HEK293T (cell line): ENCODE measurements at regions not wholly inside any gene's neighbourhood (a gene's known extent, or its start where the extent isn't known, plus 50 kb on each side); places are given as distances from the start of the nearest gene placed in this dataset.

Experiments used
- CTCF ChIA-PET: fragments of 350-600 bp; formaldehyde crosslinking; extraction: SDS; loops from one replicate; lab custom pipeline; 2021; ENCODE audit warnings: antibody characterized with exemption, inconsistent platforms; lab: Yijun Ruan, JAX
- POLR2A ChIA-PET: fragments of 350-600 bp; formaldehyde crosslinking; extraction: SDS; loops from one replicate; lab custom pipeline; 2020; ENCODE audit warnings: antibody characterized with exemption, inconsistent platforms; lab: Yijun Ruan, JAX
- DNase-seq: peaks from one replicate; pipeline ENCODE4 v3.0.0; 2012; ENCODE audit warnings: mixed read lengths; ENCODE audit errors: extremely low spot score
- ARNT ChIP-seq: fragments of 450-650 bp; IDR thresholded peaks from 2 replicates; pipeline ENCODE4 v1.6.1; 2017; ENCODE audit warnings: mild to moderate bottlenecking
- BHLHE40 ChIP-seq: fragments of 450-650 bp; IDR thresholded peaks from 2 replicates; pipeline ENCODE4 v1.6.1; 2016; ENCODE audit warnings: mild to moderate bottlenecking, moderate library complexity, borderline replicate concordance
- CTBP1 ChIP-seq: fragments of 450-650 bp; IDR thresholded peaks from 2 replicates; pipeline ENCODE4 v1.6.1; 2016; ENCODE audit warnings: borderline replicate concordance
- ELF4 ChIP-seq: fragments of 450-650 bp; IDR thresholded peaks from 2 replicates; pipeline ENCODE4 v1.6.1; 2017; ENCODE audit warnings: antibody characterized with exemption
- FOXA1 ChIP-seq: fragments of 450-650 bp; IDR thresholded peaks from 2 replicates; pipeline ENCODE4 v1.6.1; 2016; ENCODE audit warnings: mild to moderate bottlenecking
- FOXK2 ChIP-seq: fragments of 450-650 bp; IDR thresholded peaks from 2 replicates; pipeline ENCODE4 v1.6.1; 2016; ENCODE audit warnings: mild to moderate bottlenecking
- FOXM1 ChIP-seq: fragments of 450-650 bp; IDR thresholded peaks from 2 replicates; pipeline ENCODE4 v1.6.1; 2017; ENCODE audit warnings: mild to moderate bottlenecking, borderline replicate concordance
- HDGF ChIP-seq: fragments of 450-650 bp; IDR thresholded peaks from 2 replicates; pipeline ENCODE4 v1.6.1; 2017; ENCODE audit warnings: antibody characterized with exemption, borderline replicate concordance
- L3MBTL2 ChIP-seq: fragments of 450-650 bp; conservative IDR thresholded peaks from 2 replicates; pipeline ENCODE4 v1.6.1; 2016; ENCODE audit warnings: mild to moderate bottlenecking
- LEF1 ChIP-seq: fragments of 450-650 bp; IDR thresholded peaks from 2 replicates; pipeline ENCODE4 v1.6.1; 2017; ENCODE audit warnings: mild to moderate bottlenecking, borderline replicate concordance
- NFRKB ChIP-seq: fragments of 450-650 bp; IDR thresholded peaks from 2 replicates; pipeline ENCODE4 v1.6.1; 2016; ENCODE audit warnings: mild to moderate bottlenecking, moderate library complexity
- SP1 ChIP-seq: fragments of 450-650 bp; IDR thresholded peaks from 2 replicates; pipeline ENCODE4 v1.6.1; 2017
- SUZ12 ChIP-seq: fragments of 450-650 bp; IDR thresholded peaks from 2 replicates; pipeline ENCODE4 v1.6.1; 2016; ENCODE audit warnings: mild to moderate bottlenecking
- TARDBP ChIP-seq: fragments of 450-650 bp; IDR thresholded peaks from 2 replicates; pipeline ENCODE4 v1.6.1; 2016
- ZNF384 ChIP-seq: fragments of 450-650 bp; IDR thresholded peaks from 2 replicates; pipeline ENCODE4 v1.6.1; 2016
- TF ChIP-seq, protein P1 (sequence below): fragments of 450-650 bp; IDR thresholded peaks from 2 replicates; pipeline ENCODE4 v1.6.1; 2016

DNA sequence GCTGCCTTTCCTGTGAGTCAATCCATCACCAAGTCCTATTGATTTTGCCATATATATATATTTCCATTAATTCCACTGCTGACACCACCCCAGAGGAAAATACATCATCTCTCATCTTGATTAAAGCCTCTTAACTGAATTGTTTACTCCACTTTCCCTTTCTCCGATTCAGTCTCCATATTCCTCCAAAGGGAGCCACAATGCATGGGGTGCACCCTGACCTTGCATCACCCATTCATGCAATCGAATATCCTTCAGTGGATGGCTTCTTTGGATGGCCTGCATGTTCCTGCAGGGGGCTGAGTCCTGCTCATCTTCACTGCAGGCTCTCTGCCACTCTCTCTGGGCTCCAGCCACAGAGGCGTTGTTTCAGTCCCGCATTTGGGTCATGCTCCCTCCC lies 231.0 kb downstream of the SNX18 start:
- DNase-seq, result no peak
- ChIA-PET CTCF (no interaction called here), POLR2A (no interaction called here)
- no peak for TF ChIP-seq BHLHE40
- TF ChIP-seq ZNF384, result no peak
- no peak for TF ChIP-seq SUZ12
- TF ChIP-seq ELF4, result no peak
- TF ChIP-seq LEF1, result no peak
- TF ChIP-seq, protein P1, sequence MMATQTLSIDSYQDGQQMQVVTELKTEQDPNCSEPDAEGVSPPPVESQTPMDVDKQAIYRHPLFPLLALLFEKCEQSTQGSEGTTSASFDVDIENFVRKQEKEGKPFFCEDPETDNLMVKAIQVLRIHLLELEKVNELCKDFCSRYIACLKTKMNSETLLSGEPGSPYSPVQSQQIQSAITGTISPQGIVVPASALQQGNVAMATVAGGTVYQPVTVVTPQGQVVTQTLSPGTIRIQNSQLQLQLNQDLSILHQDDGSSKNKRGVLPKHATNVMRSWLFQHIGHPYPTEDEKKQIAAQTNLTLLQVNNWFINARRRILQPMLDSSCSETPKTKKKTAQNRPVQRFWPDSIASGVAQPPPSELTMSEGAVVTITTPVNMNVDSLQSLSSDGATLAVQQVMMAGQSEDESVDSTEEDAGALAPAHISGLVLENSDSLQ, result no peak
- TF ChIP-seq CTBP1, result no peak
- TF ChIP-seq ARNT, result no peak
- no peak for TF ChIP-seq HDGF
- no peak for TF ChIP-seq L3MBTL2

DNA sequence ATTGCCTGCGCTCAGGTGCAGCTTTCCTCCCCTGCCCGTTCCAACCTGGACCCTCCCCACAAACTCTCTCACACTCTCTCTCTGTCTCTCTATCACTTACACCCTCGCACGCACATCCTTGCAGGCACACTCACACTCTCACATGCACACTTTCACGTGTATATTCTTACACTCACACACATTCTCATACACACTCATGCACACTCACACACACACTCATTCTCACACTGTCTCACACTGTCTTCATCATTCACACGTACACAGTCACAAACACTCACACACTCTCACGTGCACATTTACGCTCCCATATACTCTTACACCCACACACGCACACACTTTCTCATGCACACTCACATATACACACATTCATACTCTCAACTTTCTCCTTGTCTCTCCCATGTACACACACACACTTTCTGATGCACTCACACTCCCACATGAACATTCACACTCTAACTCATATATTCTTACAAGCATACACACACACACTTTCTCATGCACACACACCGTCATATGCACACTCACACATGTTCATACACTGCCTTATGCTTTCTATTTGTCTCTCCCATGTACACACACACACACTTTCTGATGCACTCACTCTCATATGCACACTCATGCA lies 229.3 kb downstream of the SNX18 start:
- POLR2A ChIA-PET, result no interaction called here
- DNase-seq, result no peak
- TF ChIP-seq ARNT (no peak), BHLHE40 (no peak), HDGF (no peak), TARDBP (no peak), FOXK2 (no peak), LEF1 (no peak), L3MBTL2 (no peak), FOXM1 (no peak), CTBP1 (no peak), ZNF384 (no peak), ELF4 (no peak), SP1 (no peak)
- CTCF ChIA-PET, result no interaction called here

DNA sequence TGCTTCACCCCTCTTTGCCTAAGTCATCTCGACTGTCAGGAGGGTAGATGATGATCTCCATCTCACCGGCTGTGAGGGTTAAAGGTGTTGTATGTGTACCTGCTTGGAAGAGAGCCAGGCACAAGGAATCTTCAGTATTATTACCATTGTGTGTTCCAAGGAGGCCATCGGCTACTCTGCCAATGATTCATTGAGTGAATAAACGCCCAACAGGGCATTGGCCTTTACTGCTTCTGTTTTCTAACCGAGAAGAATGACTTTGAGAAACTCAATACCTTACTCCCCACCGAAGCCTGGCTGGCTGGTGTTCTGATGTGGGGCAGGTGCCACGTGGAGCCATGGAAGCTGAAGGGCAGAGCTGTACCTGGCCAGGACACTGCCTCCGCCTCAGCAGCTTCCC lies 228.8 kb downstream of the SNX18 start:
- CTCF ChIA-PET, result no interaction called here
- POLR2A ChIA-PET, result no interaction called here
- TF ChIP-seq FOXA1, result no peak
- DNase-seq, result no peak

DNA sequence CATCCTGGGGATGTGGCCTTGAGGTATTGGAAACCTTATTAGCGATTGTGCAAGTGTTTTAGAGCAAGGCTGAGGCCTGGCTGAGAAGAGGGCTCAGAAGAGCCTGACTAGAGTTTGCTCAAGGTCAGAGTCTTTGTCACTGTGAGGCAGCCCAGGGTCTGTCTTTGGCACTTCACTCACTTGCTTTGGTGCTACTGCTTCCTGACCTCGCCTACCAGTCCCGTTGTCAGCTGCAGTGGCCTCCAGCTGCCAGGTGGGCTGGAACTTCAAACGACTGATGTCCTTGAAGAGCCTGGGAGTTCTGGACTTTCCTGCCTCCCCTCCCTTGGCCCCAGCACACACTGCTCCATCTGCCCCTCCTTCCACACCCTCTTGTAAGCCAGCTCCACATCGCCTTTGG lies 228.0 kb downstream of the SNX18 start:
- CTCF ChIA-PET, result no interaction called here
- TF ChIP-seq, protein P1, result no peak
- TF ChIP-seq NFRKB (no peak), FOXA1 (no peak), BHLHE40 (no peak), LEF1 (no peak), HDGF (no peak), ARNT (no peak), CTBP1 (no peak), TARDBP (no peak), L3MBTL2 (no peak), ELF4 (no peak), ZNF384 (no peak)
- no peak for DNase-seq
- POLR2A ChIA-PET, result no interaction called here

DNA sequence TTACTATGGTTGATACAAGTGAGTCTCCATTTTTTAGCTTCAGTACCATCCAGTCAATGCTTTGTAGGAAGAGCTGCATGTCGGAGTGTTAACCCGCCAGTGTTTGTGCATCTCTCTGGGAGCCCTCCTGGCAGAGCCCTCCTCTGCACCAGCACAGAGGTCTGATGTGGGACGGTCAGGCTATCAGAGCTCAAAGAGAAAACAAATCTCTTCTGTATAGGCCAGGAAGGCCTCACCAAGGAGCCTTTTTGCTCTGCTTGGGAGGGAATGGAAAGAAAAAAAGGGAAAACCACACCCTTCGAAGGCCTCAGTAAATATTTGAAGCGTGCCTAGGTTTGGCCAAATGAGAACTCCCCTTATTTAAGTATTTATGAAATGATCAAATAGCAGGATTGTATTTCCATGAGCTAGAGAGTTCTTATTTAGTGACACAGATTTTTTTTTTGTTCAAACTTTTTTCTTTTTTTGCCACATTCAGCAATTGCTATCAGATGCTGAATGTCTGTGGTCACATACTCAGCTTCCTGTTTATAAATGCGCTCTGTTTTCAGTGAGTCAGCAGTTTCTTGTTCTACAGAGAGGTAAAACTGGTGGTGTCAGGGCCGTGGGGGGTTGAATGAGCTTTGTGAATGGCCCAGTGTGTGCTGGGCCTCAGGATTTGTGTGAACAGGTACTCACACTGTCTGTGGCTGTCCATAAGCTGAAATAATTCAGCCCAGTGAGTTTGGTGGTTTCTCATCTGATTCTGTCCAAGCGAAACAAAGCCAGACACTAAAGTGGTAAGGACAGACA lies 226.6 kb downstream of the SNX18 start:
- POLR2A ChIA-PET, result interaction anchor here (0.9 kb wide), 1 partner anchor 227 kb away, joined by 3 read pairs; the partner anchor contains the start of gene SNX18
- no peak for TF ChIP-seq CTBP1
- no peak for TF ChIP-seq LEF1
- TF ChIP-seq FOXA1, result no peak
- TF ChIP-seq SP1, result no peak
- TF ChIP-seq NFRKB, result no peak
- TF ChIP-seq ELF4, result no peak
- TF ChIP-seq, protein P1, result no peak
- TF ChIP-seq FOXM1, result no peak
- TF ChIP-seq ARNT, result no peak
- no peak for TF ChIP-seq TARDBP
- CTCF ChIA-PET, result no interaction called here
- DNase-seq, result no peak

DNA sequence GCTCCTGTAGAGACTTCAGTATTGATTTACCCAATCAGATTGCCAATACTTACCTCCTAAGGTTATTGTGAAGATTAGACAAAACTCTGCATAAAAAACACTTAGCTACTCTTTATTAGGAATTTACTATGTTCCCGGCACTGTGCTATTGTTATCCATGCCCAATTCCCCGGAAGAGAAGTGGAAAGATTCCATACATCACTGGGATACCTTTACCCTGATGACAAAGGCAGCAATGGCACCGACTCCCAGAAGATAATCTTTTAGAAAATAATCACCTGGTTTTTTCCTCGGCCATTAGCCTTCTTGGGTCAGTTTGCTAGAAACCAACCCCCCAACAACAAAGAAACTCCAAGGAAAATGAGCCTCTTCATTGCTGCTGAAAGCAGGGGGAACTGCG lies 226.0 kb downstream of the SNX18 start:
- DNase-seq, result no peak
- ChIA-PET POLR2A (interaction anchor here (0.9 kb wide), 1 partner anchor 226 kb away, joined by 3 read pairs; the partner anchor contains the start of gene SNX18), CTCF (no interaction called here)
- no peak for TF ChIP-seq HDGF
- TF ChIP-seq LEF1, result no peak

DNA sequence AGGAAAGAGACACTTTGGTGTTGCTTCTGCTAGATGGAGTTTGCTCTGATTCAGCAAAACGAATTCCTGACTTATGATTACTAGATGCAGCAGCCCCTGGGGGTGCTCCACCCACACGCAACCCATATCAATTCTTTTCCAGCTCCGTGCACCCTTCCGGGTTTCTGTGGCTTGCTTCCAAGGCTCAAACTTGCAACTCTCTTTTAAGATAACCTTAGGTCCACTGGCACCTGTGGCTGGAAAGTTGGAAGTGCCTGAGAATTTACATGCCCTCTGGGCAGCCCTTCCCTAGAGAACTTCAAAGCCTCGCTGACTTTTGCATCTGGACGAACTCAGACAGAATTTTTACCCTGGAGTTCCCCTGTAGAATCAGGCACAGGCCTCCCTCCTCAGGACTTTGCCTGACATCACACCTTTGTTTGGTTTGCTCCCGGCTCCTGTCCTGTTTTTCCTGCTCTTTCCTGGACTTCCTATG lies 224.9 kb downstream of the SNX18 start:
- TF ChIP-seq TARDBP (no peak), L3MBTL2 (no peak), ELF4 (no peak), SUZ12 (no peak), BHLHE40 (no peak), HDGF (no peak), NFRKB (no peak), LEF1 (no peak), FOXK2 (no peak), FOXM1 (no peak), SP1 (no peak), ARNT (no peak), ZNF384 (no peak), CTBP1 (no peak), FOXA1 (no peak)
- TF ChIP-seq, protein P1, result no peak
- CTCF ChIA-PET, result no interaction called here
- POLR2A ChIA-PET, result no interaction called here
- DNase-seq, result no peak
